Left ventricle myocardium superior (tissue), 1 donor: ENCODE measurements at regions not wholly inside any gene's neighbourhood (a gene's known extent, or its start where the extent isn't known, plus 50 kb on each side); places are given as distances from the start of the nearest gene placed in this dataset.
"Not testable (repeated sequence)": the region's sequence is repeated elsewhere in the genome, so short reads cannot be mapped to it uniquely, and the experiment has no call there.

Experiments
- ATAC-seq: fragments of 200-7000 bp; cut with Tn5 transposase; one replicate; pipeline ENCODE4 v1.9.1; 2020; ENCODE audit warnings: mild to moderate bottlenecking, moderate library complexity
- DNase-seq: peaks from one replicate; pipeline ENCODE4 v3.0.0-alpha.2; 2020
- intact Hi-C: fragments of 100-400 bp; cut with micrococcal nuclease; formaldehyde crosslinking; loops from one replicate; pipeline ENCODE4 v1.11.0; 2022
- donor health status: DM: no; HTN: yes; CAD: no; lungs with severe emphysema.

DNA sequence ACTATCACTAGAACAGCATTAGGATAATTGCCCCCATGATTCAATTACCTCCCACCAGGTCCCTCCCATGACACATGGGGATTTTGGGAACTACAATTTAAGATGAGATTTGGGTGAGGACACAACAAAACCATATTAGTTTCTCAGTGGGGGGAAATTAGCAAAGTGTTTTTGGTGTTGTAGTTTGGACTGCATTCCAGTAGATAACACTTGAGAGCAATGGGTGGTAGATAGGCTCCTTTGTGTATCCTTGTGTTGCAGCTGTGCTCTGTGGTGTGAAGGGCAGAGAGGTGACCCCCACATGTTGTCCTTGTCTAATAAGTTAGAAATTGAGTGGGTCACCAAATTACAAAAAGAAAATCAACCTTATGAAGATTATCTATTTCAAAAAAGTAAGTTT lies 223.8 kb downstream of the SATB1 start:
- no peak for DNase-seq
- intact Hi-C loops = no loop called here
- no peak for ATAC-seq

DNA sequence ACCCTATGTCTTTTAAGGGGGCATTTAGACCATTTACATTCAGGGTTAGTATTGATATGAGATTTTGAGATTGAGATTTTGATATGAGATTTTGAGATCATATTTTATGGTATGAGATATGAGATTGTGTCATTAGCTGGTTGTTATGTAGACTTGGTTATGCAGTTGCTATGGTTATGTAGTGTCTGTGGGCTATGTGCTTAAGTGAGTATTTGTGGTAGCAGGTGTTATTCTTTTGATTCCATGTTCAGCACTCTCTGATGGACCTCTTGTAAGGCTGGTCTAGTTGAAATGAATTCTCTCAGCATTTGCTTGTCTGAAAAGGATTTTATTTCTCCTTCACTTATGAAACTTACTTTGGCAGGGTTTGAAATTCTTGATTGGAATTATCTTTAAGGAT lies 225.4 kb downstream of the SATB1 start:
- intact Hi-C loops = no loop called here
- DNase-seq (no peak), ATAC-seq (no peak)

DNA sequence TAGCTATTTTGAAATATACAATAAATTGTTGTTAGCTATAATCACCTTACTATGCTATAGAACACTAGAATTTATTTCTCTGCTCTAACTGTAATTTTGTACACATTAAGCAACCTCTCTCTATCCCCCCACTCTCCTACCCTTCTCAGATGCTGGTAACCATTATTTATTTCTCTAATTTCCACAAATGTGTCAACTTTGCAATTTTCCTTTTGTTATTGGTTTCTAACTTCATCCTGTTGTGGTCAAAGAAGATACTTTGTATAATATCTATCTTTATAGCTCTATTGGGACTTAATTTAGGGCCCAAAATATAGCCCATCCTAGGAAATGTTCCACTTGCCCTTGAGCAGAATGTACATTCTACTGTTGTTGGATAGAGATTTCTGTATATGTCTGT lies 229.3 kb downstream of the SATB1 start:
- ATAC-seq (no peak), DNase-seq (no peak)
- intact Hi-C loops = no loop called here

DNA sequence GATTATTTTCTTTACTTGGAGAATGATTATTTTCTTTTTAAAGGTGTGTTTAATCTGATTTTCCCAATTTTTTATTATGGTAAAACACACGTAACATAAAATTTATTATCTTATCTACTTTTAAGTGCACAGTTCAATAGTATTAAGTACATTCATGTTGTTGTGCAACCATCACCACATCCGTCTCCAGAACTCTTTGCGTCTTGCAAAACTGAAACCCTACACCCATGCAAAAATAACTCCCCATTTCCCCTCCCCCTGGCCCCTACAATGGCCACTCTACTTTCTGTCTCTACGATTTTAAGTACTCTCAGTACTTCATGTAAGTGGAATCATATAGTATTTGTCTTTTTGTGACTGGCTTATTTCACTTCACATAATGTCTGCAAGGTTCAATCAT lies 230.7 kb downstream of the SATB1 start:
- intact Hi-C loops = no loop called here
- DNase-seq = no peak
- no peak for ATAC-seq

DNA sequence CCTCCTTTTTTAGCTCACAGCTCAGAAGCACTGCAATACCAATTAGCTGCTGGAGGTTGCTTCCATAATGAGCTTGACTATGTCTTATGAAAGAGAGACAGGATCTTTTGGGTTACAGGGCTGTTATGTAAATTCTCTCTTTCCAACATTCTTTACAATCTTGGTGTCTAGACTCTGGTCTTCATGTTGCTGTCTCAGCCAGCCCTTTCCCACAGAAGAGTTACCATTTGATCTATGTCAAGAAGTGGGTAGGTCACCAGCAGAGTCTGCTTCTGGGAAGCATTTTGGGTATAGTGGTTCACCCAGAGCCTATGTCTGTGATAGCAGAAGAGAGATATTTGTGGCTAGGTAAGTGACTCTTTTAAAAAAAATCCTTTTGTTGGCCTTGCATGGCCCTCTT lies 234.5 kb downstream of the SATB1 start:
- ATAC-seq = no peak

DNA sequence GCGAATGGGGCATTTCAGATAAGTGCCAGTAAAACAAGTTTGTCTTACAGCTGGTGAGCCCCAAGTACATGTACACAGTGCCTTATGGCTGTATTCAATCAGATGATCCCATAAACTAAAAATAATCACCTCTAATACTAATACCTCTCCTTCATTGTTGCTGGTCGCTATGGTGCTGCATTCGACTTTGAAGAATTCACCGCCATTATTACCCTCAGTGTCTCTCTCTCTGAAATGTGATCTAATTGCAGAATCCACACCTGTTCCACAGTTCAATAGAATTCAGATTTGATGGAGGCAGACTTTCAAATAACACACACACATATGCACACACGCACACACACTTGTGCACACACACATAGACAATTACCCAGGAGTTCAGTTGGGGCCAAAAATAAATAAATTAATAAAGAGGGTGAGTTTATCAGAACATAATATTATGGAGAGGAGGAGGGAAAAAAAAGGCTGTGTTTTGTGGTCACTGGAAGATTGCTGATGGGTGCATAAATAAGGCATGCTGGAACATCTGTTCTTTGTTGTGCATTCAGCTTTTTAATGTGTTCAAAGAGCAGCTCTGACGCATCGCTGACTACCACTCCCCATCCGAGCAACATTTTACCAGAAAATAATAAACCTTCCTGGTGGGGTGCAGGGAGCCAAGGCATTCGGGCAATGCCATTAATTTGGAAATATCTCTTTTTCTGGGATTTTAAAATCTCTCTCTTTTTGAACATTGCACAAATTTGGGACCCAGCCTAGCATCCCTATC lies 235.7 kb downstream of the SATB1 start:
- intact Hi-C loops = no loop called here
- DNase-seq (no peak), ATAC-seq (no peak)

More for the DNA sequence above, 234.5 kb downstream of the SATB1 start:
- DNase-seq = no peak
- intact Hi-C loops = no loop called here

DNA sequence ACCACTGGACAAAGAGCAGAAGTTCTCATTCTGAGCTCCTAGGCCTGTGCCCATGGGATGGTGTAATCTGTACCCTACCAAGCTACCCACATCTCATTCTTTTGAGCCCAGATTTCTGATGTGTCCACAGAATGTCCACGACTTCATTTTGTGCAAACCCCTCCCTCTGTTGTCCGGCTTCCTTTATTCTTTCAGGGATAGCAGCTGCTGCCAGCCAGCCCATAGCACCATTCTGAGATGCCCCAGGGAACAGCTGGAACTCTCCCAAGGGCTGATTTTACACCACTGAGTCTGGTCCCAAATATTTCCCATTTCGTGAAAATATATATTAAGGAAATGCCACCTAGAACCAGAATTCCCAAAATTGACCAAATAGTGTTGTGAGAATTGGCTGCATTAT lies 236.6 kb downstream of the SATB1 start:
- intact Hi-C loops = no loop called here
- ATAC-seq (no peak), DNase-seq (no peak)

DNA sequence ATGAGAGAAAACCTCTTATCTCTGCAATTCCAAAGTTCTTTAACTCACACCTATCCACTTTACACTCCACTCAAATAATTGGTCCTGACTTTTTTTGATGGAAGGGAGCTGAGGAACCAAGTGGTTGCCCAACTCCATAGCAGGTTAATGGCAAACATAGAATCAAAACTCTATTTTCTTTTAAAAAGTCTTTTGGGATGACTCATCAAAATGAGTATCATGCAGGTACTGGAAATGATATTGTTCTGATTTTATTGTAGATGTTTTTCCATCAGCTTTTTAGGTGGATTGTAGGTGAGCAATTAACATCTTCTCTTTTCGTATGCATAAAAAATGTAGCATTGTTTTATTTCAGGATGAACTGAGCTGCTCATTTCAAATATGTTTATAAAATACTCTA lies 239.5 kb downstream of the SATB1 start:
- DNase-seq (no peak), ATAC-seq (no peak)
- intact Hi-C loops = no loop called here

DNA sequence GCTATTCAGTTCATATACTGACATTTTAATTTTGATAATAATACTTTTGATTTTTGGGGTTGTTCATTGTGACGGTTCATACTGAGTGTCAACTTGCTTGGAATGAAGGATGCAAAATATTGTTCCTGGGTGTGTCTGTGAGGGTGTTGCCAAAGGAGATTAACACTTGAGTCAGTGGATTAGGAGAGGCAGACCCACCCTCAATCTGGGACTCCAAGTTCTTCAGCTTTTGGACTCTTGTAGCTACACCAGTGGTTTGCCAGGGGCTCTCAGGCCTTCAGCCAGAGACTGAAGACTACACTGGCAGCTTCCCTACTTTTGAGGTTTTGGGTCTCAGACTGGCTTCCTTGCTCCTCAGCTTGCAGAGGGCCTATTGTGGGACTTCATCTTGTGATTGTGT lies 242.2 kb downstream of the SATB1 start:
- ATAC-seq, intact Hi-C loops, DNase-seq: not testable (repeated sequence)

DNA sequence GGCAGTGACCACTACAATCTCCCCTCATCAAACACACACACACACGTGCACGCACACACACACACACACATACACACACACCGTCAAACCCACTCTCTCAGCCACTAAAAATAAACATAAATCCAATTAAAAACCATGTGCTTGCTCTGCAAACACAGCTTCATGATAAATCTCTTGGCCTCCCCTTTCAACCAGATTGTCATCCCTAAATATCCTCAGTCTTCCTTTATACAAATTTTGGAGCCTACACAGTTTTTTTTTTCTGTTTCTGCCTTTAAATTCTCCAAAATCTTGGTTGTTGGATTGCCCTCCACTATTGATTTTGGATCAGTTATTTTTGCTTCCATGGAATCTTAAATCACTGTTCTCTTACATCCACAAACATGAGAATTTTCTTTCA lies 245.6 kb downstream of the SATB1 start:
- ATAC-seq = no peak
- DNase-seq = no peak
- intact Hi-C loops = no loop called here

DNA sequence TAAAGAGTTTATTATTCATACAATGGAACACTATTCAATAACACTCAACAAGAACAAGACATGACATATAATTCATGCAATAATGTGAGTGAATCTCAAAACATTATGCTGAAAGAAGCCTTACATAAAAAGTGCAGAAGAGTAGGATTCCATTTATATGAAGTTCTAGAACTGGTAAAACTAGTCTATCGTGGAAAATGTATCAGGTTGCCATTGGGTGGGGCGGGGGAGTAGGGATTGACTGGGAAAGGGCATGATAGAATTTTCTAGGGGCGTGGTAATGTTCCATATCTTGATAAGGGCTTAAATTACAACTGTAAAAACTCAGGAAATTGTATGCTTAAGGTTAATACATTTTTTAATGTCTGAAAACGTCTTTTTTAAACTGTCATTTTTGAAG lies 247.9 kb downstream of the SATB1 start:
- intact Hi-C loops = no loop called here
- DNase-seq = no peak
- no peak for ATAC-seq

DNA sequence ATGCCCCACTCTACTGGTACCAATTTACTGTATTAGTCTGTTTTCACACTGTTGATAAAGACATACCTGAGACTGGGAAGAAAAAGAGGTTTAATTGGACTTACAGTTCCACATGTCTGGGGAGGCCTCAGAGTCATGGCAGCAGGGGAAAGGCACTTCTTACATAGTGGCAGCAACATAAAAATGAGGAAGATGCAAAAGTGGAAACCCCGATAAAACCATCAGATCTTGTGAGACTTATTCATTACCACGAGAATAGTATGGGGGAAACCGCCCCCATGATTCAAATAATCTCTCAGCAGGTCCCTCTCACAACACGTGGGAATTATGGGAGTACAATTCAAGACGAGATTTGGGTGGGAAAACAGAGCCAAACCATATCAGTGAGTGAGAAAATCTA lies 251.2 kb downstream of the SATB1 start:
- DNase-seq, ATAC-seq, intact Hi-C loops: not testable (repeated sequence)

DNA sequence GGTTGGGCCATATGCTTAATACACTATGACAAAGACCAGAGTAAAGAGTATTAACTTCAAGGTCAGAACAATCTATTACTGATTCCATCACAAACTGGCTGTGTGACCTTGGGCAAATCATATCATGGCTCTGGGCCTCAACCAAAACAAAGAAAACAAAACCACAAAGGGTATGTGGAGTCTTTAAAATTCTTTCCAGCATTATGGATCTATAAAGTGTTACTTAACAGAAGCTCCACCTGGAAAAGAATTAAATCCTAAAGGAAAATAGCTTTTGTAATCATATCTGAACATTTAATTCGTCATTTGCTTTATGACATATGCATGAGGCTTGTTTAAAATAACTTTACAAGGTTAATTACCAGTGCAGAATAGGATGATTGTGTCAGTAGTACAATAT lies 265.5 kb downstream of the SATB1 start:
- no peak for DNase-seq
- intact Hi-C loops = no loop called here
- no peak for ATAC-seq

DNA sequence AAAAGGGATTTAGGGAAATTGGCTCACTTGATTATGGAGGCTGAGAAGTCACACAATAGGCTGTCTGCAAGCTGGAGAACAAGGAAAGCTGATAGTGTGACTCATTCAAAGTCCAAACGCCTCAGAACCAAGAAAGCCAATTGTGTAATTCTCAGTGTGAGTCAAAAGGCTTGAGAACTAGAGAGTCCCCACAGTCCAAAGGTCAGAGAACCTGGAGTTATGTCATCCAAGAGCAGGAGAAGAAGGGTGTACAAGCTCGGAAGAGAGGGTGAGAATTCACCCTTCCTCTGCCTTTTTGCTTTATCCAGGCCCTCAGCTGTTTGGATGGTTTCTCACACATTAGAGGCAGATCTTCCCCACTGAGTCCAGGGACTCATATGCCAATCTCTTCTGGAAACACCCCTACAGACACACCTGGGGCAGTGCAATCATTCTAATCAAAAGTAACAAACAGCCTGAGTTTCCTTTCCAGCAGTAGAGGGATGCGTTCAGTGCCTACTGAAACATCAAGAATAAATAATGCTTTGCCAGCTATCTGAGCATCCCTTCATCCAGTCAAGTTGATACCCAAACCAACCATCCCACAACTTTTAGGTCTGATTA lies 271.5 kb downstream of the SATB1 start:
- intact Hi-C loops = no loop called here

DNA sequence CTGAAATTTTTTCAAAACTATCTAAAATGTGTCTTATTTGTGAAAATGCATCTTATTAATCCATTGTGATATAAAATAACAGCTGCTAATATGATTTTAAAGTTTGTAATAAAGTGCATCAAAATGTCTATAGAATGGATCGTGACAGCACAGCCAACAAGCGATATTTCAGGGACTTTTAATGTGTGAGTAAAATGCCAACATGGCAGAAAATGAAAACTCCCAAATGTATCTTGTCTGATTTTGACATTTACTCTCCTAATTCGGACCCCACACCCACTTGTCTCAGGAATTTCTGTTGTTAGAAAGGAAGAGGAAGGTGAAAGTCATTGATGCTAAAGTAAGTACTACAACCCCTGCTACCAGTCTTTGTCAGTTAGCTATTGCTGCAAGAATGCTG lies 273.9 kb downstream of the SATB1 start:
- intact Hi-C loops = no loop called here
- no peak for ATAC-seq
- no peak for DNase-seq

More for the DNA sequence above, 271.5 kb downstream of the SATB1 start:
- DNase-seq = no peak
- ATAC-seq = no peak

DNA sequence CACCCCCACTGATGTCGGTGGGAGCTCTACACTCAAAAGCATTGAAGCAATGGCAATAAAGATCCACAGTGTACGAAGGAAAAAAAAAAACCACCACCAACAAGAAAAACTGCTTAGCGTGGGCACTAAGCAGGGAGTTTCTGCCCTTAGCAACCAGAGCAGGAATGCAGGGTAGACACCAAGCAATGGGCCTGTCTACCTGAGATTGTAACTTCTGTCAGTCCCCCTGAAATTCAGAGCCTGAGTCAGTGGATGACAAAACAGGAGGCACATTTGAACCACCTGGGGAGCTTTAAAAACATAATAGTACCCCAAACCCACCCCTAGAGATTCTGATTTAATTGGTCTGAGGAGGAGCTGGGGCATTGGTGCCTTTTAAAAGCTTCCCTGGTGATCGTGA lies 275.2 kb downstream of the SATB1 start:
- intact Hi-C loops = no loop called here
- DNase-seq = no peak
- no peak for ATAC-seq

DNA sequence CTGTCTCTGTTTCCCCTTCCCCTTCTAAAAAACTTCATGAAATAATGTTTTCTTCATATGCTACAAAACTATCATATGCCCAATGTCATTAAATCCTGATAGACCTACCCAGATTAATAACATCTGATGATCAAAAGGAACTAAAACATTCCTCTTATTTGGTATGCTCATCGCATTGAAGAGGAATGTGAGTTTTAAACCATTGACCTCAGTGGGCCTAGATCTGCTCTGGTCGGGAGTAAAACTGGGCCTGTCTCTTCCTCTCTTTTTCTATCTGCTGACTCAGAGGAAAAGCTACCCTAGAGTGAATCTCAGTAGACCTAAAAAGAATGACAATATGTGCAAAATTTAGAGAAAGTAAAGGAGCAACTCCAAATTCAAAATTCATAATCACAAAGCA lies 275.8 kb downstream of the SATB1 start:
- intact Hi-C loops = no loop called here
- ATAC-seq = no peak
- no peak for DNase-seq

DNA sequence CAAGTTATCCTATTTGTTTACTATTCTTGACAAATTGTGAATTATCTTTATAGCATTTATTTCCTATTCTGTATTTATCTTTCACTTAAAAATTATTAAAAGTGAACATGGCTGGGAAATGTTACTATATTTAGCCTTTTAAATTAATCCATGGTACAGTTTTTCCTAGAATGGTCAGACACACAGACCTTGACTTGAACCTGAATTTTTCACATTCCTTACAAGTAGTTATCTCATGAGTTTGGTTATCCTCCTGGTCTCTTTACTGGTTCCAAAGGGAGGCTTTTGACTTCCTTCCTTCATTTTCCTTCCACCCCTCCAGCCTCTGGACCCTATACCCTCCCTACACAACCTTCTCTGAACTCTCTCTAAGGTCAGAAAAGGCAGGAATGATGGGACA lies 280.6 kb downstream of the SATB1 start:
- intact Hi-C loops = no loop called here
- ATAC-seq = no peak
- no peak for DNase-seq

DNA sequence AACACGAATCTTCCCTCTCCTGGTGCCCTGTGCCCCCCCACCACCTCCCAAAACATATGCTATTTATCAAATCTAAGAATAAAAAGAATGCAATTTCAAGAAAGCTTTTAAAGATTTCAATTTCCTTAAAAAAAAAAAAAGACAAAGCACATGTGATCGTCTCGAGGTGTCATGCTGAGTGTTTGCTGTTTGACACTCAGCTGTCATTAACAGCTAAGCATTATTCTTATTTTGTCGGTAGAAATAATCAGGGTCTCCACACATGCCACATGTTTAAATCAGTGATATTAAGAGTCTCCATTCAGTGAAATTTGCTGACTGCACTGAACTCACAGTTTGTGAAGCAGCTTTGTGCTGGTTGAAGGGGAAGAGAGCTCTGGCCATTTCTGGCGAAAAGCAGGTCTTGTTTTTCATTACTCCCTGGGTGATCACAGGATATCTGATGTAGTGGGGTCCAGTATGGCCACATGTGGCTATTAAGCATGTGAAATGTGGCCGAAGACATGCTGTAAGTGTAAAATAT lies 281.8 kb downstream of the SATB1 start:
- DNase-seq = no peak
- intact Hi-C loops = no loop called here
- ATAC-seq = no peak

DNA sequence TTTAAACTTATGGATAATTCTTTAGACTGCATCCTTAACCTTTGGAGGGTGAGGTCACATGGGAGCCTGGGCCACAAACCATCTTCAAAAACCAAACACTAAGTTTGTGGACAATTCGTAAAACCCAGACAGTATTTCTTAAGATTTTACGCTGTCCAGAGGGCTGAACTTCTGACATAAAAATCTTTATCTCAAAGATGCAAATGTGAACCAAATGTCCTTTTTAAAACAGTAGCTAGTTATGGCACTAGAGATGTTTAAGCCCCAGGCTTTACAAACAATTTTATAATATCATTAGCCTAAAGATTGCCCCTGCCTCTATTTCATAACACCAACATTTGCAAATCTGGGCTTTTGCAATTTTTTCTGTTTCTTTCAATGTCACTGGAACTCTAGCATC lies 287.2 kb downstream of the SATB1 start:
- intact Hi-C loops = no loop called here
- no peak for ATAC-seq

More for the DNA sequence above, 287.2 kb downstream of the SATB1 start:
- DNase-seq = no peak
